HPDE6-E6E7 (cell line): ENCODE measurements at regions not wholly inside any gene's neighbourhood (a gene's known extent, or its start where the extent isn't known, plus 50 kb on each side); places are given as distances from the start of the nearest gene placed in this dataset.

ENCODE experiments used
- DNase-seq: peaks from one replicate; pipeline ENCODE4 v3.0.0; 2011; ENCODE audit warnings: missing footprints; ENCODE audit errors: extremely low spot score

DNA sequence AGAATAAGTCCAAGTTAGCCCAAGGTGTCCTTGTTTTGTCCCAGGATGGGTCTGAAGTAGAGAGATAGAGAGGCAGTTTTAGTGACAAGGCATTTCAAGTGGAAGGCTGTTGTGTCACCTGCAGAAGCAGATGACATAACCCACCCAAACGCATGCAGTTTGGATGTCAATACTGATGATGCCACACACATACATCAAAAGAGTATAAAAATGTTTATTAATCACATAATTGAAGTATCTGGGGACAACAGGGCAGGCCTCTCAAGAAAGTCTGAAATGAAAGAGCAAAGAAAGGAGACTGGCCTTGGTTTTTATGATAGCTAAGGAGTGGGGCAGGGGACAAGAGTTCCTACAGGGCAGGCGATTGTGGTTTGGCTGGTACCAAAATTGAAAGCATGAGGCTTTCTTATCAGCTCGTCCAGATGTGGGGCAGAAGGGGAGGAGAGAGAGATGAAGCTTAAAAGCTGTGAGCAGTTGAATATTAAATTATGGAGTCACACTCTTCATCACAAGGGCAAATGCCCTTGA lies 78.4 kb upstream of the TSPAN8 start:
- no peak for DNase-seq

DNA sequence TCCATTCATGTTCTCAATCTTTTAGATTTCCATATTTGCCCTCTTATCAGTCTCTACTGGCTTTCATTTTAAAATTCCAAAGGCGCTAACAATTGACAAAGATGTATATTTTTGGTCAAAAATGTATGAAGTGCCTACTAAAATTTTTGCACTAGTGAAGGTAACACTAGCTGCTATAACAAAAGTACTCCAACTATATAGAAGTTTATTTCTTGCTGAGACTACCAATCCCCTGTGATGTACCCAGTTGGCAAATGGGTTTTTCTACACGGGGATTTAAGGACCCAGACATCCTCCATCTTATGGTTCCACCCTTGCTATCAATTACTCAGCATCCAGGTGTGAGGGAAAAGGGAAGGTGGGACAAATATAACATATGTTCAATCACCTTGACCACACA lies 75.3 kb upstream of the TSPAN8 start:
- DNase-seq = no peak

DNA sequence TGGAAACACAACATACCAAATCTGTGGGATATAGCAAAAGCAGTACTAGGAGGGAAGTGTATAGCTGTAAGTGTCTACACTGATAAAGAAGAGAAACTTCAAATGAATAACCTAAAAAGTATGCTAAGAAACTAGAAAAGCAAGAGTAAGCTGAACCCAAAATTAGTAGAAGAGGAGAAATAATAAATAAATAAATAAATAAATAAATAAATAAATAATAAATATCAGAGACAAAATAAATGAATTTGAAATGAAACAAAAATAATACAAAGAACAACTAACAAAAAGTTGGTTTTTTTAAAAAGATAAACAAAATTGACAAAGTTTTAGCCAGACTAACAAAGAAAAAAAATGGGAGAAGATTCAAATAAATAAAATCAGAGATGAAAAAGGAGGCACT lies 72.7 kb upstream of the TSPAN8 start:
- no peak for DNase-seq

DNA sequence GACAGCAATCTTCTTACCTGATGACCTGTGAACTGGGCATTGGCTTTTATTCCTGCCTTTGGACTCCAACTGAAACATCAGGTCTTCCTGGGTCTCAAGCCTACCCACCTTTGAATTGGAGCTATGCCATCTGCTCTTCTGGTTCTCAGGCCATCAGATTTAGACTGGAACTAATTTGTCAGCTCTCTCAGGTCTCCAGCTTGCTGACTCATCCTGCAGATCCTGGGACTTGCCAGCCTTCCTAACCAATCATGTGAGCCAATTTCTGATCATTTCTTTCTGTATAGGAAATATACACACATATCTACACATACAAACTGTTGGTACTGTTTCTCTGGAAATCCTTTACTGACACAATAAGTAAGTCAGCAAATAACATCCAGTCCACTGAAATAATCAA lies 65.3 kb upstream of the TSPAN8 start:
- DNase-seq = no peak

DNA sequence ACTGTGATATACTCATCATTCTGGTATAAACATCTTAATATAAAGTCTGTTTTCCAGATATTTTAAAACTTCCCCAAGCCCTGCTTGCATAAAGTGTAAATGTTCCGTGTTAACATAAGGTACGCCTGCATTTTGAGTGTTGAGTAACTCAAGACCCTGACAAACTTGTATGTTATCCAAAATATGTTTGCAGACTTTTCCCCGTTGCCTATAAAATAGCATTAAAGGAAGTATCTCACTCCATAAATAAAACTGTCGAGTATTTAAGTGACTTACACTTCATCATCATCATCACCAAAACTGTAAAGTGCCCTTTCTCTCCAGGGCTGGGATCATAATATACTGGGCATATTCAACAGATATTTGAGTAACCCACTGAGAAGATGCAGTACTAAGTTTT lies 64.6 kb upstream of the TSPAN8 start:
- no peak for DNase-seq

DNA sequence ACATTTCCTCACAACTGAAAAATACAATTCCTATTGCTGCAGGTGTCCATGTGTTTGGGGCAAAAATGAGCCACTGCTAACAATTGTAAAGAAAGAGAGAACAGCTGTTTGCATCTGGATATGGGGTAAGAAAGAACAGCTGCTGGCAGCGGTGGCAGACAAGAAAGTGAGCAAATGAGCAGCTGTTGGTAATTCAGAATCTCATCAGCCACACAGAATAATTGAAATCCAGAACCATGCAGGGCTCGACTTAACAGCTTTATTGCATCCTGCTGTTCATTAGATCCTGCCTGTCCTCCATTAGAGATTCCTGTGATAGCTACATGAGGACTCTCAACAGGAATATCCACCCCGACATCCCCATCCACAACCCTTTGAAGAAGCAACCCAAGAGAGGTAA lies 62.5 kb upstream of the TSPAN8 start:
- no peak for DNase-seq

DNA sequence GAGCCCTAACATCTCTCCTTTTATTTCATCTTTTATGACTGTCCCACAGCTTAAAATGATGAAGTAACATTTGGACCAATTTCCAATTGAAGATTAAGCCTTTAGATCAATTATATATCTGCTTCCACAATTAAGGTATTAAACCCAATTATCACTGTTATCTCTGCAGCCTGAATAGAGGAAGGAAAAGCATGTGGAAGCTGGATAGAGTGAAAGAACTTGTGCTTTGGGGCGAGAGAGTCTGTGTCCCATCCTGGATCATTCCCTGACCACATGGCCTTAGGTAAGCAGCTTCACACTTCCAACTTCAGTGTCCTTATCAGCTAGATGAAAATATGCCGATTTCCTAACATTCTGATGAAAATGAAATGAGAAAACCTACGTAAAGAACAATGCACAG lies 61.4 kb upstream of the TSPAN8 start:
- DNase-seq = no peak

DNA sequence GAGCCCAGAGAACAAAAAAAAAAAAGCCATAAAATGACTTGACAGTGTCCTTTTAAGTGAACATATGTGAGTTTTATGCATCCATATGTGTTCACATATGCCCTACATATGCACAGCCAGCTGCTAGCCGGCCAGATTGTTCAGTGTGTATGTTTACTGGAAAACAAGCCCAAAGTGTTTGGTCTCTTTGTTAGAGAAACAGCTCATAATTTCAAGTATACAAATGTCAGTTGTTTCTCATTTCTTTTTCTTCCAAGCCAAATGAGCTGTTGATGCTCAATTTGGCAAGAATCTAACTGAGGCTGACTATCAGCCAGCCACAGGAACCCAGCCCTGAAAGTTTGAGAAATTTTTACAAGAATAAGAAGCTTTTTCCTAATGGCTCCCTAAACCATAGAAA lies 60.8 kb upstream of the TSPAN8 start:
- DNase-seq = no peak

DNA sequence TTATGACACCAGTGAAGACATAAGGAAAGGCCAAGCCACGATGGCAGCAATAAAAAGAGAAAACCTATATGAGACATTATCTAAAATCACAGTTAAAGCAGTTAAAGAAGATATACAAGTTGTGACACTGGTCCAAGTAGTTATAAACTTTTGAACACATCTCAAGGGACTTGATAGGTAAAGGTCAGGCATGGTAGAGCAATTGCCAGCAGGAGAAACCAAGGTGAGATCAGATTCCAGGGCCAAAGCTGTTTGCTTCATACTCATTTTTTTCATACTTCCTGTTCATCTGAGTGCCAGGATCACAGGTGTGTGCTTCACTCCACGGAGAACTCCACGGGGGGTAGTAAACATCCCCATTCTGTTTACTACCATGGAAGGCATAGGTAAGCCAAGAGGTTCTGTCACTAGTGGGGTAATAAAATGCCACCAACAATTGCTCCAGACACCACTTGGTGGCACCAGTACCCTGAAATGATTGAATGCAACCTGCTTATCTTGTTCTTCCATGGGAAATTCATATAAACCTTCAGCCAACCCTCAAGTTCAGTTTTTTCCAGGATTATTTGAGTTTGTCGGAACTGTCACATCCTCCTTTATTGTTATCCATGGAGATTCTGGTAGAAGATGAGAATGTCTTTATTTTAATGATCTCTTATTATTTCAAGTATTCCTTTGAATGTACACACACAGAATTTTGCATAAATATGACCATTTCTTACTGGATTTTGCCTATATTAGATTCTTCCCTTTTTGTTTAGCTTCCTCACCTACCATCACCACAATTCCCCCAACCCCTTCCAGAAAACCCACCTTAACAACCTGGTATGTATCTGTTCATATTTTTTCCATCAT lies 59.2 kb upstream of the TSPAN8 start:
- peak; percentile 20 for DNase-seq

DNA sequence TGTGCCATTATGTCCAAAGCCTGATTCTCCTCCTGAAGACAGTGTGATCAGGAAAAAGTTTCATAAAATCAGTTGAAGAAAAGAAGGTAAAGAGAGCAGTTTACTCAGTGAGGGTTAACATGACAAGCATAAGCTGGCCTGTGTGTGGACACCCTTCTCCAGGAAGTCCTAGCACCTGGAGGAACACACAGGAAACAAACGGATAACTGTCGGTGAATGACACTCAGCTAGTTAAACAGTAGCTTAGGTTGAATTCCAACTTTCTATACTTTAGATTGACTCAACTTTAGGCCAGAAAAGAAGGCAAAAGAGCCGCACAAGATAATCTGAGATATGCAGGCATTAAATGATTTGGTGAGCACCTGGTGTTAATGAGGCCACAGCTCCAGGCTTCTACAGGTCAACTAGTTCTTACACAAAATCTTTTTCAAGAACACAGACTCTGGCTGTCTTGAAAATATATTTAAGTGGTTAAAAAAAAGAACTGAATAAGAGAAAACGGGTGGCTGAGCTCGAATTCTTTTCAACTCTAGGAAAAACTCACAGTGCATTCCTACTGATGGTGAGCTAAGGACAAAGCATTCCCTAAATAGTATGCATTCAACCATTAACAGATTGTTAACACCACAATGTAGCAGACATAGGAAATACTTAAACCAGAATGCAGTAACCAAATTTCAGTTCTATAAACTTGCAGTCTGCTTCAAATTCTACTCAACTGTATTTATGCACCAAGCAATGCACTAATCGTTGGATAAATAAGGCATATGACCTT lies 56.9 kb upstream of the TSPAN8 start:
- DNase-seq = no peak

DNA sequence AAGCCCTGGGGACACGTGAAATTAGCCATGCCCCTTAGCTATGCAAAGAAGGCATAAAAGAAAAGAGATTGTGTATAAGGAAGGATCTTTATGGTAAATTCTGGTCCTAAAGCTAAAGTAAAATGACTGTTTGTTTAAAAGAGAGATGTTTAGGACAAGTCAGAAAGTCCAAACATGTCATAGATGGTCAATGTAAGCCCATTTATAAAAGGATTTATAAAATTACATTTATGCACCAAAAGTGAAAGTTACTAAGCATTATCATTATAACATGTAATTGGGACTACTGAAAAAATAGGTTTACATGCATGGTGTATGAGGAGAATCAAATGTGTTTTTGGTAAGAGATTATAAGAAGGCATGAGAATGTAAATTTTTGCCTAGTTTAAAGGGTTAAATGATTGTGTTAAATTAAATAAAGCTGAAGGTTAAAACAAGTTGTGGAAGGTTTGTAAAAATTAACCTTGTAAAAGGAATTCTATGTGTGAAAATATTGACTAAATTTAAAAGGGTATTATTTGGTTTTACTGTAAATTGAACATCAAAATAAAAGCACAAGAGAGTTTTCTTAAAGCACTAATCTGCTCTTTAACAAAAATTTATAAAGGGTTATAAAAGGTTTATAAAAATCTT lies 50.4 kb upstream of the TSPAN8 start:
- no peak for DNase-seq
